NCI-H510A (cell line): ENCODE measurements at regions not wholly inside any gene's neighbourhood (a gene's known extent, or its start where the extent isn't known, plus 50 kb on each side); places are given as distances from the start of the nearest gene placed in this dataset.

Experiments used
- DNase-seq: peaks from one replicate; lab custom pipeline; 2025; lab: John Stamatoyannopoulos, UW

DNA sequence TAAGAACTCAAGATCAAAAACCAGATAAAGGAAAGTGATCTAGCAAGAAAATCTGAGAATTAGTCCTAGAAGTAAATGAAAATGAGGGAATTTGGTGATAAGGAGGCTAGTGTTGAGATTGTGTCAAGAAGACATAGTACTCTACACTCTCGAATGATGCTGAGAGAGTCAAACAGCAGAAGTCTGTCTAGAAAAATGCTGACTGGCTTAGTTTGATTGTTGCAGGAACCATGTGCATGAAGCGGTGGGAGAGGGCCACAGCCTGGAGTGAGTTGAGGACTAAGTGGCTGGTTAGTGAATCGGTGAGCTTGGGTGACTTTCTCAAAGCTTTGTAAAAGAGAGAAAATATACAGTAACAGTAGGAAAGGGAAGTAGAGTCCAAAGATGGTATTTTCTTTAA lies 124.5 kb downstream of the LRIG3 start:
- DNase-seq = no peak

DNA sequence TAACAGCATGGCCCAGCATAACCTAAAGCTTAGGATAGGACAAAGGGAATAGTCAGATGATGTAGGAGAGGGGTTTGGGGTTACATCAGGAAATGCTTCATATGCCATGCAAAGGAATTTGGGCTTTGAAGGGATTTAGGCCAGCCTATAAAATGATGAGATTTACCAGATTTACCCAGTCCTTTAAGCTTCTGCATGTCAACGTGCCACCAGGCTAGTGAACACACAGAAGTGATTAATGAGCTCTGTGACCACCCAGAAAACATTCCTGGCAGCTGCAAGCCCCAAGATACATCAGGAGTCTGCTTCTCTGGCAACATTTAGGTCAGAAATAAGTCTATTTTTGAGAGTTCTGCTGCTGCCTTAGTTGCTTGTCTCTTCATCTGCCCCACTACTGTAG lies 118.3 kb downstream of the LRIG3 start:
- DNase-seq = no peak

DNA sequence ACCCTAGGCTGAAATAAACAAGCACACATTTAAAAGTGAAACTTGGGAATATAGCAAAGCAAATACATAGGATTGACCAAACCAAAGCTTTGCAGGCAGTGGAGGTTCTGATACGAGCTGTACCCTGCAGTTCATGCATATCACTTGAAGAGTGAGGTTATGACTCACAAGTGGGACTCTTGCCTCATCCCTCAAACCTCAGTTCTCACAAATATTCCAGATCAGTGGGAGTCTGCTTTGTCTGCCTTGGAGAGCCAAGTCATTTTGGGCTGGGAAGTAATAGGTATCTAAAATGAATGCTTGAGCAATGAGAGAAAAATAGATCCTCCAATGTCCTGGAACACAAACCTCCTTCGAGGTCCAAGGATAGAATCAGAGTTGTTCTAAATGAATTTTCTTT lies 116.4 kb downstream of the LRIG3 start:
- DNase-seq = no peak

DNA sequence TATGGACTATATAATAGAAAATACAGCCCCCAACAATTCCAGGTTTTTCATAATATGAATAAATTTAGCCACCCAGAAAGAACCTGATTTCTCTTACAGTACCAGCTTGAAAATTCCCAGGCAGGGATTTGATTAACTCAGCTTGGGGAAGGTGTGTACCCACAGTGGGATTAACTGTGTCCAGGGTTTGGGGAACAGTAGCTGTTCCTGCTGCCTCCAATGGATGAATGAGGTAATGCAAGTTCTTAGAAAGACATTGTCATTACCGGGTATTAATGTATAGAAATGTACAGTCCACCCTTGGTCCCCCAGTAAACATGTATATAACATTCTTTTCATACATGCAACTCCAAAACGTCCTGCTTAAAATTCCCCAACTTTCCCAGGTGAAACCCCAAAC lies 115.6 kb downstream of the LRIG3 start:
- no peak for DNase-seq

DNA sequence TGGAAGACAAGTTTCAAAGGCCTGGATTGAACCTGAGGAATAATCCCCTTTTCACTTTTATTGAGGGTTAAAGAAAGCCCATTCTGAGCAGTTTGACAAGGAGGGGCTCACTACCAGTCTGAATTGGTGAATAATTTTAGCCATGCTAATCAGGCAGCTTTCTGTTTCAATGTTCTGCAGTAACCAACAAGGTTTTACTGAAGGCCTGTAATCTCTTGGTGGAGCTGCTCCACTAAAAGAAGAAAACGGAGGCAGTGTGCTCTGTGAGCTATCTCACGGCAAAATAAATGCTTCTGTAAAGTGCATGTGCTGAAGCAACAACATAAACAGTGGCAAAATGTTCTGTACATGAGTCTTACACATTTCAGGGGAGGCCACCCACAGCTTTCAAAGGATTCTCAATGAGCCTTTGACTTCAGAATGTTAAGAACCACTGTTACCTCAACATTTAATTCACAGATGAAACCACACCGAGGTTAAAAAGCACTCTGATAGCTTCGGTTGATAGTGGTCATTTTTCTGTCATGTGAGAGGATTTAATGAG lies 111.2 kb downstream of the LRIG3 start:
- no peak for DNase-seq

DNA sequence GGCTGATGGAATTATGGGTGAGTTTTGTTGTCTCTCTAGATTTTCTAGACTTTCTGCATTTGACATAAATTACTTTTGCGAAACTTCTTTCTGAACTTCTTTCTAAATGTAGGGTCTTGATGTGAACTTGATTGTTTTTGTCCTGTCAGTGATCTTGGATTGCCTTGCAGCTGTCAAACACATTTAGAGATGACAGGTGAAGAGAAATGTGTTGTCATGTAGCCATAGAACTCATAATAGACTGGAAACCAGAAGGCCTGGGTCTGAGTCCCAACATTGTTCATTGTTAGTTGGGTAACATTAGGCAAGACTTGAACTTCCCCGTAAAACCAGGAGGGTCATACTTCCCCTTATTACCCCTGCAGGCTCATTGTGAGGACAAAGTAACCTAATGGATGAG lies 109.0 kb downstream of the LRIG3 start:
- no peak for DNase-seq

DNA sequence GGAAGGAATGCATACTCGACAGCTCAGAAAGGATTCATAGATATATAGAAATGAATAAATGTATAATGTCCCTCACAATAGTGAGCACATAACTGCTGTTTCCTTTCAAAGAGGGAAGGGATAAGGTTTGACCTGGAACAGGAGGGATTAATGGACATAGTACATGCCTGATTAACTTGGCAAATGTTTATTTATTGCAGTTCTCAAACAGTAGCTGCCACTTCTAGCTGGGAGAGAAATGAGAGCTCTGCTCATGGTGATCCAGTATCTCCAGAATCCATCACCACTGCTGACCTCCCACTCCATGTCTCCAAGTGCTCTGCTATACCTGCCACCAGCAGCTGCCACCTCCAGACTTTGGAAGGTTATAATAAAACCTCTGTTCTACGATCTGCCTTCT lies 108.1 kb downstream of the LRIG3 start:
- no peak for DNase-seq

DNA sequence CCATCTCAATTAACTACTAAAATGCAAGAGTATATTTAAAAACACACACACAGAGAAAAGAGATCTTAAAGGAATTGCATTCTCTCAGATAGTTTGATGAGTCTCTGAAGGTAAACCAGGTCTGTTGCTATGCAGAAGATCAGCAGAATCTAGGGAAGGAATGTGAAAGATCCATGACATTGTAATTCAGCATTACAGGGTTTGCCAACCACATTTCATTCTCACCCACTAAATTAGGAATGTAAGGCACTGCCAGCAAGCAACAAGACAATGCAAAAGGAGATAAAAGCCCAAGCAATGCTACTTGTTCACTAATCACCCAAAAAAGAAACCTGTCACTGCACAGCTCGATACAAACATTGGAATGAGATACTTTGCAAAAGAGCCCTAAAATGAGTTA lies 106.3 kb downstream of the LRIG3 start:
- no peak for DNase-seq

DNA sequence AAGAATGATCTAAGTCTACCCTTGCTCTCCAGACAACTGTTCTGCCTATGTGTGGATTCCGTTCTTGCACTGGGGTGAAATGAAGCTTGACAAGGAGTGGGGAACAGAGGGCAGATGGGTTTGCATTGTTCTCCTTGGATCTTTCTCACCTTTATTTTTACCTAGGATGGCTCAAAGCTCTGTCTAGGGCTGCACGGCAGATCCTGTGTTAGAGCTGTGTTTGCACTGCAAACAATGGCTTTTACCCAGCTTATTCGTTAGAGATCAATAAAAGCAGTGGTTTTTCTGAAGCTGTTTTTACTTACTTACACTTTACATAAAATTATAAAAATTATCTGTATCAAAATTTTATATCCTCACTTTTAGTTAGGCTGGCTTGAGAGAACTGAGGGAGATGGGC lies 105.1 kb downstream of the LRIG3 start:
- no peak for DNase-seq

DNA sequence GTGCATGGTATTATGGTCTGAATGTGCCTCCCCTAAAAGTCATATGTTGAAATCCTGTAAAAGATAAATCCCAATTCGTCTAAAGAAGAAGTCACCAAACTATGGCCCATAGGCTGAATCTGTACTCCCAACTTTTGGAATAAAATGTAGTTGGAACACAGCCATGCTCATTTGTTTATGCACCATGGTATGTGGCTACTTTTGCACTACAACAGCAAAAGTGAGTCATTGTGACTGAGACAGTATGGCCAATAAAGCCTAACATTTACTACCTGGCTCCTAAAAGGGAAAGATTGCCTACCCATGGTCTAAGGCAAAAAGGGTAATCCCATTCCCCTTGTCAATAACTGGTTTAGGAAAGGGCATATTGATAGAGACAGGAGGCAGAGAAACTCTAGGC lies 101.8 kb downstream of the LRIG3 start:
- DNase-seq = no peak

DNA sequence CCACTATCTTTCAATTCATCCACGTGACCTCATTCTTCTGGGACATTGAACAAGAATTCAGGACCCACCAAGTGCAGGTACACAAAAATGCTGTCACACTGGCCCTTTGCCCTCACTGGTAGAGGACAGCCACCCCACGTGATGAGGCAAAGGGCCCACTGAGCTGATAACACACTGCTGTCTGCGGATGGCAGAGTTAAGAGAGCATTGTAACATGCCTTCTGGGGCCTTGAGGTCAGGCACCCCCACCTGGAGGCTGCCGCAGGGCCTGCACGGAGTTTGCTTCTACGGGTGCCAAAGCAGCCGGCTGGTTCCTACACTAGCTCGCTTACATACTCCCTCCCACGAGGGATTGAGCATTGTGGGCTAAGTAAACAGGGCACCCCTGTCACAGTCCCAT lies 101.0 kb downstream of the LRIG3 start:
- DNase-seq = no peak

DNA sequence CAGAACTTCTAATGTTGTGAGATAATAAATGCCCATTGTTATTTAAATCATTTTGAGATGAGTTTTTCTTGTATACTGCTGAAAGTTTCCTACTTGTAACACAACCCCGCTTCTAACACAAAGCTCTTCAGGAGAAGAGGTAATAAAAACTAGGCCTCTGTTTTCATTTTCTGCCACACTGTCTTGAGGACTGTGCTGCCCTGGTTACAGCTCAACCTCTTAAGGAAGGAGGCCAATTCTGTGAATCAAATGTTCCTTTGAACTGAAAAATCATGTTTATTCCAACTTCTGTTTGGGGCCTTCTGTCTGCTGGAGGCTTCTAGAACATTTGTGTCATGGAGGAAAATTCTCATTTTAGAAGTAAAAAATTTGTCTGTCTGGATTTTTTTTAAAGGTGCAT lies 100.3 kb downstream of the LRIG3 start:
- DNase-seq = no peak
